CD4-positive, alpha-beta T cell treated with Interleukin-1 beta for 1 hour (primary cell): ENCODE measurements at regions not wholly inside any gene's neighbourhood (a gene's known extent, or its start where the extent isn't known, plus 50 kb on each side); places are given as distances from the start of the nearest gene placed in this dataset.

Source experiments
- DNase-seq, 2 donors: peaks; one replicate each; pipeline ENCODE4 v3.0.0-alpha.2; 2020 to 2022

DNA sequence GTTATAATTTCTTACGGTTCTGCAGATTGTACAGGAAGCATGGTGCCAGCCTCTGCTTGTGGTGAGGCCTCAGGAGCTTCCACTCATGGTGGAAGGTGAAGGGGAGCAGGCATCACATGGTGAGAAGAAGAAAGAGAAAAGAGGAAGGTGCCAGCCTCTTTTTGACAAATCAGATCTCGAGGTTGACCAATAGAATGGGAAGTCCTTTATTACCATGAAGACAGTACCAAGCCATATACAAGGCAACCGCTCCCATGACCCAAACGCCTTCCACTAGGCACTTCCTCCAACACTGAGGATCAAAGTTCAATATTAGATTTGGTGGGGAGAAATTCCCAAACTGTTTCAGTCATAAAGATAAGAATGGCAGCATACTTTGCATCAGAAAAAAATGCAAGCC lies 502.8 kb downstream of the GLRX3 start:
- DNase-seq: no peak

DNA sequence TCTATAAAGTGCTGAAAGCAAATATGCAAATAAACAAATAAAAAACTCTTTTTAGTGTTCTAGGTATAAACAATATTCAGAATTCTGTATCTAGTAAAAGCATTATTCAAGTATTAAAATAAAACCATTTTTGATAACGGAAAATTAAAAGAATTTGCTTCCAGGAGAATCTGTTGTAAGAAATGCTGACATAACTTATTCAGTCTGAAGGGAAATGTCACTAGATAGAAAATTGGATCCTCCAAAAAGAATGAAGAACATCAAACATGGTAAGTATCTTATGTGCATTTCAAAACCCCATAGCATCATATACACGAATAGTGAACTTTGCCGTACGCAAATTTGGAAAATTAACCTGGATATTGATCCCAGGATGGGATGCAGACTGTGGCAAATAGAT lies 506.7 kb downstream of the GLRX3 start:
- DNase-seq: no peak

DNA sequence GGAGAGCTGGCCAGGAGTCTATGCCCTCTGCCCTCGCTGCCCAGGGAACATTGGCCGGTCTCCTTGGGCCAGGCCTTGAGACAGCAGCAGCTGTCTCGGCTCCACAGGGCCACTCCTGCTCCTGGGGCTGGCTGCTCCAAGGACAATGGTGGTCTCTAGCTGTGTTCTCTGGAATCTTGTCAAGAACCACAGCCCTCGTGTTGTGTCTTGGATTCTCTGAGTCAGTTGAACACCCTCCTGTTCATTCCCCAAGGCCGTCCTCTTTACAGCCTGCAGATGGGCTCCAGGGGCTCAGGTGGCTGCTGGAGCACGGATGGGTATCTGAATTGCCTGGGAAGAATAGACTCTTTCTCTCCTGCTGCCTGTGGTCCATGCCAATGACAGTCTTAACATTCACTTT lies 511.1 kb downstream of the GLRX3 start:
- DNase-seq: no peak

DNA sequence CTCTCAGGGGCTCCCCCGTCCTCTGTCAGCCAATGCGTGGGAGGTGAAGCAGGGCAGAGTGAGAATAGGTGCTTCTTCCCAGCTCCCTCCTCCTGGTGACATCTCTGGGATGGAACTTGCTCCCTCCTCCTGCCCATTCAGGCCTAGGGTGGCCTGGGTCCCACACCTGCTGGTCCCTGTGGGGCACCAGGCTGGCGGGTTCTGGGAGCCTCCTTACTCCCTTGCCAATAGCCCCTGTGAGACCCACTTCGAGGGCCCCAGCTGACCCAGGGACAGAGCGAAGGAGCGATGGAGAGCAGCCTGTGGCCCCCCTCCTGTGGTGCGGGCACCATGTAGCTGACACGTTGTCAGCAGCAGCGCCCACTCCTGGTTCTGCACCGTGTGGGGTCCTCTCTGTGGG lies 512.6 kb downstream of the GLRX3 start:
- DNase-seq: no peak

DNA sequence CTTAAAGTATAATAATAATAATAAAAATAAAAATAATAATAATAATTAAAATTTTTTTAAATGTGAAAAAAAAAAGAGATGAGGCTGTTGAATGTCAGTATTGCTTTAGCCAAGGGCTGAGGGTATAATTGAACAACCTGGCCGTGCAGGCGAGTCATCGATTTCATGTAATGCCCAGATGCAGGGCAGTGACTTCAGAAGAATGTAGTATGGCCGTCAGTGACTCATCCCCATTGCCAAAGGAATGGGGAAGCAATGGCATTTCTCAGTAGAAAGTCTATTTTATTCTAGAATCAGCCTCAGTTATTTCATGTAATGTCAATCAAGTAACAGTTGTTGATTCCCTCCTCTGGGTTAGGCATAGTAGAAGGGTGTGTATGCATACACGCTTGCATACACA lies 516.4 kb downstream of the GLRX3 start:
- DNase-seq: no peak

DNA sequence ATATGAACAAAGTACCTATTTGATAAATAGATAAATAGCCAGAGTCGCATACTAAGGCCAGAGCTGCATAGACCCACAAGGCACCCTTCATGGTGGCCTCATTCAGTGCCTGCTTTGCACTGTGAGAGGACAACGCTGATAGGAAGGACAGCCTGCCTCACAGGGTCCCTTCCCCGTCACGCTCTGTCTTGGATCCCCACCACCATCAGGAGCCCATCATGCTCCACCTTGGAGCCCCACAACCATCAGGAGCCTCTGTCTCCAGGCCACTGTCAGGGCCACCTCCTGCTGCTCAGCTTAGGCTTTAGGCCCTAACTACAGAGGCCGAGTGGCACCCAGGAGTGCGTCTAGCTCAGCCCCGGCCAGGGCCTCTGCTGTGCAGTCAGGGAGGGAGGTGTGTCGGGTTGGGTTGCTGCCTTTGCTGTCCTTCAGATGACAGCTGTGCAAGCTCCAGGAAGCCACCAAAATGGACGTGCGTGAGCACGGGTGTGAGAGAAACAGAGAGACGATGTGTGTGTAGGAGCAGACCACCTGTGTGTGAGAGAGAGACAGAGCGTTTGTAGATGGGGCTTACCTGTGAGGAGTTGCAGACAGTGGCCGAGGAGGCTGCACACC lies 516.9 kb downstream of the GLRX3 start:
- no peak for DNase-seq

DNA sequence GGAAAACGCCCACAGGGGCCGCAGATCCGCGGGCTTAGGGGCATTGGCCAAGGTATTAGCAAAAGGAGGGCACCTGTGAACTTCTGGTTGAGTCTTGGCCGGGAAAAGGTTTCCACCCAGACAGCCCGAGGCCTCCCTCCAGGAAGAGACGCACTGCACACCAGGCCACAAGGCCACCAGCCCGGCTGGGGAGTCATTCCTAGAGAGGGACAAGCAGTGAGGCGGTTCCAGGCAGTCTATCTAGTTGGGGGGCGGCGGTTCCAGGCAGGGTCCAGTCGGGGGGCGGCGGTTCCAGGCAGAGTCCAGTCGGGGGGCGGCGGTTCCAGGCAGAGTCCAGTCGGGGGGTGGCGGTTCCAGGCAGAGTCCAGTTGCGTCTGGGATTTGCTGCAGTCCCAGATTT lies 518.5 kb downstream of the GLRX3 start:
- DNase-seq: no peak

DNA sequence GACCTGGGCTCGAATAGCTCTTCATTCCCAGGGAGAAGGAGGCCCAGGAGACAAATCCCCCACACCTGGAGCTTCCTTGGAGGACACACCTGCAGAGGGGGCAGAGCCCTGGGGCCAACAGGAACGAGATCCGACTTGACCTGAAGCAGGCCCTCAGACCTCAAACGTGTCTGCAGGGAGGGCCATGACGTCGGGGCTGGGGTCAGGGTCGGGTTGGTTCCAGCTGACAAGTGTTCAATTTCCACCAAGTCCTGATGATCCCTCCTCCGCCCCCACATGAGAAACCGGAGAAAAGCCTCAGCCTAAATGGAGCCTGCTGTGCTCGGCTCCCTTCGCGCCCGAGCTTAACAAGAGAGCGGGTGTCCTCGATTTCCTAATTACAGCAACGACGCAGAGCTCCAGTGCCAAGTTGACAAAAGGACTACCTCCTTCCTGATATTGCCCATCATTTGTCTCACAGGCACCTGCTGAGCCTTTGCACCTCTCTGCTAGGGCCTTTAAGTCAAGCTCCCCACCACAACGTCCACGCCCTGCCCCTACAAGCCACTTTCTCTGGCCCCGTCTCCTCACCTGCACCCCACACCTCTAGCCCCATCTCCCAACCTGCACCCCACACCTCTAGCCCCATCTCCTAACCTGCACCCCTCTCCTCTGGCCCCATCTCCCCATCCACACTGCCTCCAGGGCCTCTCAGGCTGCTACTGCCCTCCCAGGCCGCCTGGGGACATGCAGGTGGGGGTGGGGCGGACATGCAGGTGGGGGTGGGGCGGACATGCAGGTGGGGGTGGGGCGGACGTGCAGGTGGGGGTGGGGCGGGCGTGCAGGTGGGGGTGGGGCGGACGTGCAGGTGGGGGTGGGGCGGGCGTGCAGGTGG lies 519.4 kb downstream of the GLRX3 start:
- no peak for DNase-seq

DNA sequence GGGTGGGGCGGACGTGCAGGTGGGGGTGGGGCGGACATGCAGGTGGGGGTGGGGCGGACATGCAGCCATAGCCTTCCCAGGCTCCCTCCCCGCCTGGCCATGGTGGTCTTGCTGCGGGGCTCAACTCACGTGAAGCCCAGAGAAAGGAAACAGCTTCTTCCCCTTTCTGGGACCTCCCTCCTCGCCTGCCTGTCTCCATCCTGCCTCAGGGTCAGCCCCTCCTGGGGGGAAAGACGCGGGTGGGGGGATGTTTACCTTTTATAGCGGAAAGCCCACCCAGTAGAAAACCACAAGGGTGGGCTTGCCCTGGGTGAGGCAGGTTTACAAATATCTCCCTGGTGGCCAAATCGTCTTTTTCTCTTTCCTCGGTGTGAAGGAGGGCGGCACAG lies 520.0 kb downstream of the GLRX3 start:
- no peak for DNase-seq

DNA sequence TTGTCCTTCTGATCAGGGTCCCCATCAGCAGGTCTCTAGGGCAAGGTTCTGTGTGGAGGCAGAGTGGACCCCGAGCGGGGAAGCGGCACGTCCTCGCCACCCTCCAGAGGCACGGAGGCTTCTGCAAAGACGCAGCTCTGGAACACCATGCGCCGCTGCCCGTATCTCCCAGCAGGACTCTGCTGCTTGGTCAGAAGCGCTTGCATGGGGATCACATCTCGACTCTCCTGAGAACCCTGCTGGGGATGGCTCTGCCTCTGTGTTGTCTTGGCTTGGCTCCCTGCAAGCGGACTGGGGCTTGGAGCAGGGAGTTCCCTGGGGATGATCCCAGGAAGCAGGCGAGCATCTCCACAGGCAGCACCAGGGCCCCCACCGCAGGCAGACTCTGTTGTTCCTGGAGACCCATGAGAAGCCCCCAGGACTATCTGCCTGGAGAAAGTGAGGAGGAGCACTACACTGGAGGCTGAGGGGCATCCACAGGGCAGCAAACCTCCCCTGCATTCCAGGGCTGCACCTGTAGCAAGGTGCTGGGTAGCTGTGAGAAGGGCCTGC lies 520.5 kb downstream of the GLRX3 start:
- DNase-seq: no peak

DNA sequence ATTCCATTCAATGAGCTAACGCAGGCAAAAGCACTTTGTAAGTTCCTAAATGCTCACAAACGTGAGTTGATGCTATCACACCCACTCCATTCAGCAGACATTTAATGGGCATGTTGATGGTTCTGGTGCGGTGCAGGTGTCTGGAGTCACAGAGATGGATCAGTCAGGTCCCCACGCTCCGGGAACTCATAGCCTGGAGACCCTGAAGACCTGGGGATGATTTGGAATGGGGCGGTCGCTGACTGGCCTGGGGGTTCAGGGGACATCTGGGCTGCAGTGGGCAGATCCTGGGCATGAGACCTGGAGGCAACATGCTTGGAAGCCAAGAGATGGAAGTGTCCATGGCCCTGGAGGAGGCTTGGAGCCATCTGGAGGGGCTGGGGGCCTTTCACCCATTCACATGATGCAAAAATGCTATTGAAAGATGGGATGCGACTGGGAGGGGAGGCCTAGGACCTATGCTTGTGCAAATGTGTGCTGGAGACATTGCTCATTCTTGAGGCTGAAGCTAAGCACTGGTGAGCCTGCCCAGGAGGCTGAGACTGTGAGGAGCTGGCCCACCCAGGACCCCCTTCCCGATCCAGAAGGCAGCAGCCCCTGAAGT lies 522.6 kb downstream of the GLRX3 start:
- DNase-seq: no peak

DNA sequence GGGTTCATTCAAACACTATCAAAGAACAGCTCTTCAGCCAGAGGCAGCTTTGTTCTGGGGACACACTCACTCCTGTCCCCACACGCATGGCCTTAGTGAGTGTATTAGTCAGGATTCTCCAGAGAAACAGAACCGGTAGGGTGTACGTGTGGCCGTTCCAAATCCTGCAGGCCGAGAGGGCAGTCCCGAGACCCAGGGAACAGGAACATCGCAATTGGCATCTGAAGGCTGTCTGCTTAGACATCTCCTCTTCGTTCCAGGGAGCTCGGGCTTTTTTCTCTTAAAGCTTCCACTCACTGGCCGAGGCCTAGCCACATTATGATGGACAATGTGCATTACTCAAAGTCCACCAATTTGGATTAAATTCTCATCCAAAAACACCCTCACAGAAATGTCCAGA lies 523.3 kb downstream of the GLRX3 start:
- no peak for DNase-seq

DNA sequence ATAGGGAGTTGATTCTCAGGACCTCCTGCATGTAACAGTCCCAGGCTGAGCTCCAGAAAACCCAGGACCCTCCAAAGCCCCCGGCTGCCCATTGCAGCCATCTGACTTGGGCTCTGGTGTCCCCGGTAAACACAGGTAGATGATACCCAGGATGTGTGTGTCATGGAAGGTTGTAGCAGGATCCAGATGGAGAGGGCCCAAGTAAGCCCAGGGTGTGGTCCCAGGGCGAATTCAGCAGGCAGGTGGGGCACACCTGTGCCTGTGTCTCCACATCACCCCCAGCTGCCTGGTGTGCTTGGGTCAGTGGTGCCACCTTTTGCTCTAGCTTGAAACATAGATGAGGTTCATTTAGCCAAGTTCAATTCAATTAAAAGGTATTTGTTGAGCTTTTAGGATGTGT lies 524.1 kb downstream of the GLRX3 start:
- no peak for DNase-seq

DNA sequence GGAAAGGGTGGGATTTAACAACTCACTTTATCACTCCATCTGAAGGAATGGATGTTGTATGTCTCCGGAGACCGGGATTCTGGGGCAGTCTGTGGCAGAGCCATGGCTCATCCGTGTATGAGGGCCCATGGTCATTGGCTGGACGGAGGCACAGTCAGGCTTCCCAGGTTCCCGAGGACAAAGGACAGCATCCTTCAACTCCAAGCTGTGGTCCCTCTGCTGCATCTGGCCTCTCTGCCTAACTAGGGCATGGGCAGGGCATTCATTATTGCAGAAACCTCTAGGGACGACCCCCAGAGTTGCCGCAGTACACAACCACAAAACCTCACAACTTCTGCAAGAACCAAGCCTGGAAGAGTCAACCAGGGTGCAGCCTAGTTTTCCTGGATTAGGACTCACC lies 525.2 kb downstream of the GLRX3 start:
- DNase-seq: no peak

DNA sequence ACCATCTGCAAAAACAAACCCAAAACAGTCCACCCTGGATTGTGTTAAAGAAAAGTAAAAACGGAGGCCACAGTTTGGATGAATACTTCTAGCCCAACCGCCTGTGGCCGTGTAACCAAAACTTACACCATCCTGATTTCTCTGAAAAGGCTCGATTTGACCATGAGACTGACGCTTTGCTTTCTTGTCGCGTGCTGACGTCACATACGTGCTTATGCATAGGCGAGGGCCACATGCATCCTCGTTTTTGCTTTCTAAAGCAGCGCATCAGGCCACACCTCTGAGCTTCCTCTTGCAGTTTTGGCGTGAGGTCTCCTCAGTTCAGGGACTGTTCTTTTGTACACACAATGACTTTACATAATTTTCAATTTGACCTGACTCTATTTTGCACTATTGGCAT lies 526.6 kb downstream of the GLRX3 start:
- DNase-seq: no peak

DNA sequence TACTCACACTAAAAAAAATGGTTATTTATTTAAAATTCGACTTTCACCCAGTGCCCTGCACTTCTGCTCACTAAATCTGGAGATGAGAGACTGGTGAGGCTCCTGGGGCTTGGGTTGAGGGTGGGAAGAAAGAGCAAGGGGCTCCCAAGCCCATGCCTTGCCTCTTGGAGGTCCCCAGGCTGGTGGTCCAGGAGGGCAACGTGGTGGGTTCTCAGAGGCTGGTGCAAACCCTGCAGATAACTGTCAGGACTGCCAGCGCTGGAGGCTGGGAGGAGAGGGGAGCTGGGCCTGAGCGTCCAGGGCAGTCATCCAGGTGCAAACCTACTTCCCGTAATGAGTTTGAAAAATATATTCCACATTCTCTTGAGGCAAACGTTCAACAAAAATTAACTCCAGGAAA lies 528.3 kb downstream of the GLRX3 start:
- no peak for DNase-seq

DNA sequence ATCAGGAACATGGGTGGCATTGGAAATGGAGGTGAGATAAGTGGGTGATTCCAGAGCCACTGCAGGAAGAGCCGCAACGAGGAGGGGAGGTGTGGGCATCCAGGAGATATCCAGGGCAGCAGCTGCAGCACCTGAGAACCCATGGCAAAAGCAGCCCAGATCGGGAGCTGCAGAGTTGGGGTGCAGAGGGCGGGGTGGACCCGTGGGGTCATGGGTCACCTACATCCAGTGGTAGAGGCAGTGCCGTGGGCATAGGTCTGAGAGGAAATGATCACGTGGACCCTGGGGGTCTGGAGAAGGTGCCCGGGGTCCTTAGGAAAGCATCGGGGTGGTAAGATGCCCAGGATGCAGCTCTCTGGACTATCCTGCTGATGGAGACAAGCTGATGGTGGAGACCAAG lies 530.0 kb downstream of the GLRX3 start:
- DNase-seq: no peak

DNA sequence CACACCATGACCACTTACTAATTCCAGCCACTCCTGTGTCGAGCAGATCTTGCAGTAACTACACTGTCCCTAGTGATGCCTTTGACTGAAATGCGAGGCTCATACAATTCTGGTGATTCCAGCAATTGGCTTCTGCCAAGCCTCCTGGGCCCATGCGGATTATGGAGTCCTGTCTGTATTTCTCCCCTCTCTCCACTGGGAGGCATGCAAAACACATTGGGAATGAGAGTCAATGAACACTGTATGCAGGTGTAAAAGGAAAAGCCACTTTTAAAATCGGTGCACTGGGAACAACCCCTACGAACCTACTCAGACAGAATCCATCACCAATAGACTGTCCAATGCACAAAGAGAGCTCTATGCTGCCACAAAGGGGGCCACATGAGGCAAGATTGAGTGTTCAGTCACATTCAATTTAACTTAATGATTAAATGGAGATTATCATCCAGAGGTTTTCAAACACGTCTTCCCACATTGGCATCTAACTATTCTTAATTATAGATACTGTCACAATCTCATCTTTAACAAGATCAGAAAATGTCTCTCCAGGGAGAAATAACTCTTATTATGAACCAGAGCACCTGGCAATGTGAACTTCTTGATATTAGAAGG lies 550.6 kb downstream of the GLRX3 start:
- DNase-seq: no peak

DNA sequence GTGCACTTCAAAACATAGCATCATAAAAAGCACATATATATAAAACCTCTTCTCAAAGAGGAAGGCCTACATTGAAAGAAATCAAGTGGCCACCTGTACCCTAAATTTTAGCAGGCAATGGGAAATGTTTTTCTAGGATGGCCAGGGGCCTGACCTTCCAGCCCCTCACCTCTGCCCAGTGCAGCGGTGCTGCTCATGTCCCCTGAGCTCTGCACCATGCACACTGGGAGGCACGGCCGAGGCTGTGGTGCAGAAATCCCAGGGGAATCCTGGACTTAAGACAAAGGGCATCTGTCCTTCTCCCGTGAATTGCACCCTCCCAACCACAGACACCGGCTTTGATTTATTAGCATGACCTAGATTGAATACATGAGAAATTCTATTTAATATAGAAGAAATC lies 551.4 kb downstream of the GLRX3 start:
- no peak for DNase-seq

DNA sequence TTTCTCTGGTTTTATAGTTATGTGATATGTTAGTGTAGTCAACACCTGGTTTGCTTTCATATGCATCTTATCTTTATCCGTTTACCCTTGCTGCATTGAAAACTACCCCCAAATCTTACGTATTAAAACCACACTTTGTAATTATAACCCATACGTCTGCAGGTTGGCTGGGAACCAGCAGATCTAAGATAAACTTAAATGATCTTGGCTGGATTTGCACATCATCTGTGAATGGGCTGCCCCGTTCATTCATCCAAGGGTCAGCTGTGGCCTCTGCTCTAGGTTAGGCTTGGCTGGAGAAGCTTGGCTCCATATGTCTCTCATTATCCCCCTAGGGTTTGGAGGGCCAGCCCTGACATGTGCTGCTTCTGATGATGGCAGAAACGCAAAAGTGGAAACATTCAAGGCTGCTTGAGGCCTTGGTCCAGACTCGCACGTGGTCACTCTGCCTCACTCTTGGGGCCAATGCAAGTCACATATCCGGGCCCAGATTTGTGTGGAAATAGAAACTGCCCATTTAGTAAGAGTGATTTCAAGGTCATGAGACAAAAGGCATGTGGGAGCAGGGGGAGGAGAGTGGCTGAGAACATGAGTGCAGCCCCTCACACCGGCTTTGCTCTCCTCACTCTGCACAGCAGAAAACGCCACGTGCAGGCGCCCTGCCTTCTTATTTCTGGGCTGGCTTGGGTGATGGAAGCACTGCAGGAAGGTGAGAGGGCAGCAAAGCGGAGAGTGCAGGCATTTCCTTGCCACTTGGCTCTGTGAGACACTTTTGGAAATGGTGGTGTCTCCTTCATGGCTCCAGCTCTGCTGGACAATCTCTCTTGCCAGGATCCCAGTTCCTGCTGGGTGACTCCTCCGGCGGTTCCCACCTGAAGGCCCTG lies 553.8 kb downstream of the GLRX3 start:
- DNase-seq: no peak

DNA sequence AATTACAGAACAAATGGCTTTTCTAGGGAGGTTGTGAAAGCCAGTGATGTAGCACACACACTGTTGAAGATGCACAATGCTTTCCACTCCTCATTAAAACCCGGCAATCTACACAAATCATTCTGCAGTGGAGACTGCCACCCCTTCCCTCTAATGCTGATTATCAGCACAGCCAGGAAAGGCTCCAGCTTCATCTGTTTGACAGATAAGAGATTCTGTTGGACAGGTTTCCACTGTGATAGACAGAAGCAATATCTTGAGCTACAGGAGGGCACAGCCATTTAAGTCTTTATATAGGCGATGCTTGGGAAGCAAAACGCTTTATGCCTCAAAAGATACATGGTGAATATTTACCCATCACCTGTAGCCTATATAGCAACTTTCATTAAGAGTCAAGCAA lies 555.6 kb downstream of the GLRX3 start:
- DNase-seq: no peak

DNA sequence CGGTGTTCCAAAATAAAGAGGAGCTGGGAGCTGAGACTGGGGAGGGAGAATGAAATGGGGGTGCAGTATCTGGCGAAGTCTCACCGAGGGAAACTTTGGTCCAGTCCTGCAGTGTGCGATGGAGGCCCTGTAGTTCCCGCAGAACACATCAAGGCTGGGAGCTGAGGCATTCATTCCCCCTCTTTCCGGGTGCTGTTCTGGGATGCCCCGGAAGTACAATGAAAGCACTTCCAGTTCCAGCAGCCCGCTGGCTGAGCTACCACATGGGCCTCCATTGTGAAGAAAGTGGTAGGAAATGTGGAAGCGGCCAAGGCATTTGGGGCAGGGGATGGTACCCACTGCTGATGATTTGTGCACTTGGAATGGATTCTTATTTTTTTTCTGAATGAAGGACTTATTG lies 560.7 kb downstream of the GLRX3 start:
- no peak for DNase-seq
